ENCODE measurements at regions not wholly inside any gene's neighbourhood (a gene's known extent, or its start where the extent isn't known, plus 50 kb on each side); places are given as distances from the start of the nearest gene placed in this dataset.

GRCh38 chr2:12855508-12855907, 138.8 kb downstream of the TRIB2 start:
- ATAC-seq = no peak
- no peak overlapping the region for H3K27ac ChIP-seq
- TF ChIP-seq NR3C1 (IDR thresholded peaks at IDR 0.05) (no peak), ESRRA (IDR thresholded peaks at IDR 0.05; ENCODE audit: borderline replicate concordance, low read length) (no peak), JUNB (IDR thresholded peaks at IDR 0.05) (no peak), CHD4 (IDR thresholded peaks at IDR 0.05; ENCODE audit: borderline replicate concordance) (no peak), HOXA7 (CRISPR knock-in tag; IDR thresholded peaks at IDR 0.05) (no peak), PBX3 (IDR thresholded peaks at IDR 0.05) (no peak), HEYL (CRISPR knock-in tag; IDR thresholded peaks at IDR 0.05) (no peak), E2F6 (IDR thresholded peaks at IDR 0.05; ENCODE audit: borderline replicate concordance, low read depth) (no peak), JUN (IDR thresholded peaks at IDR 0.05) (no peak), POLR2AphosphoS2 (conservative IDR thresholded peaks at IDR 0.05; ENCODE audit: low read length) (no peak), KDM5A (IDR thresholded peaks at IDR 0.05) (no peak), GATA3 (IDR thresholded peaks at IDR 0.05; ENCODE audit: borderline replicate concordance) (no peak), MAZ (IDR thresholded peaks at IDR 0.05; ENCODE audit: borderline replicate concordance, low read depth, low read length) (no peak), CTCF (IDR thresholded peaks at IDR 0.05) (no peak)
- TF ChIP-seq, protein P1, sequence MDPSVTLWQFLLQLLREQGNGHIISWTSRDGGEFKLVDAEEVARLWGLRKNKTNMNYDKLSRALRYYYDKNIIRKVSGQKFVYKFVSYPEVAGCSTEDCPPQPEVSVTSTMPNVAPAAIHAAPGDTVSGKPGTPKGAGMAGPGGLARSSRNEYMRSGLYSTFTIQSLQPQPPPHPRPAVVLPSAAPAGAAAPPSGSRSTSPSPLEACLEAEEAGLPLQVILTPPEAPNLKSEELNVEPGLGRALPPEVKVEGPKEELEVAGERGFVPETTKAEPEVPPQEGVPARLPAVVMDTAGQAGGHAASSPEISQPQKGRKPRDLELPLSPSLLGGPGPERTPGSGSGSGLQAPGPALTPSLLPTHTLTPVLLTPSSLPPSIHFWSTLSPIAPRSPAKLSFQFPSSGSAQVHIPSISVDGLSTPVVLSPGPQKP (IDR thresholded peaks at IDR 0.05; ENCODE audit: low read depth, low read length) = no peak
- TF ChIP-seq, protein P2, sequence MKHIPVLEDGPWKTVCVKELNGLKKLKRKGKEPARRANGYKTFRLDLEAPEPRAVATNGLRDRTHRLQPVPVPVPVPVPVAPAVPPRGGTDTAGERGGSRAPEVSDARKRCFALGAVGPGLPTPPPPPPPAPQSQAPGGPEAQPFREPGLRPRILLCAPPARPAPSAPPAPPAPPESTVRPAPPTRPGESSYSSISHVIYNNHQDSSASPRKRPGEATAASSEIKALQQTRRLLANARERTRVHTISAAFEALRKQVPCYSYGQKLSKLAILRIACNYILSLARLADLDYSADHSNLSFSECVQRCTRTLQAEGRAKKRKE (CRISPR knock-in tag; IDR thresholded peaks at IDR 0.05; ENCODE audit: low read depth) = no peak
- TF ChIP-seq, protein P3, sequence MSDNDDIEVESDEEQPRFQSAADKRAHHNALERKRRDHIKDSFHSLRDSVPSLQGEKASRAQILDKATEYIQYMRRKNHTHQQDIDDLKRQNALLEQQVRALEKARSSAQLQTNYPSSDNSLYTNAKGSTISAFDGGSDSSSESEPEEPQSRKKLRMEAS (IDR thresholded peaks at IDR 0.05) = no peak
- ChIA-PET CTCF (no interaction called here), POLR2A (no interaction called here)
- FAIRE-seq = no peak
- no peaks in the 10 kb centered on the region for H3K4me1 ChIP-seq
- no peak overlapping the region for H3K4me2 ChIP-seq
- H3K4me3 ChIP-seq = no peak overlapping the region
- H3K9me3 ChIP-seq = peaks cover 7% of the 10 kb centered on the region; the same call in 2 of the 3 replicates
- DNase-seq (ENCODE audit: low read depth in 1 of 2, low spot score in 1 of 2) = no peak

DNA sequence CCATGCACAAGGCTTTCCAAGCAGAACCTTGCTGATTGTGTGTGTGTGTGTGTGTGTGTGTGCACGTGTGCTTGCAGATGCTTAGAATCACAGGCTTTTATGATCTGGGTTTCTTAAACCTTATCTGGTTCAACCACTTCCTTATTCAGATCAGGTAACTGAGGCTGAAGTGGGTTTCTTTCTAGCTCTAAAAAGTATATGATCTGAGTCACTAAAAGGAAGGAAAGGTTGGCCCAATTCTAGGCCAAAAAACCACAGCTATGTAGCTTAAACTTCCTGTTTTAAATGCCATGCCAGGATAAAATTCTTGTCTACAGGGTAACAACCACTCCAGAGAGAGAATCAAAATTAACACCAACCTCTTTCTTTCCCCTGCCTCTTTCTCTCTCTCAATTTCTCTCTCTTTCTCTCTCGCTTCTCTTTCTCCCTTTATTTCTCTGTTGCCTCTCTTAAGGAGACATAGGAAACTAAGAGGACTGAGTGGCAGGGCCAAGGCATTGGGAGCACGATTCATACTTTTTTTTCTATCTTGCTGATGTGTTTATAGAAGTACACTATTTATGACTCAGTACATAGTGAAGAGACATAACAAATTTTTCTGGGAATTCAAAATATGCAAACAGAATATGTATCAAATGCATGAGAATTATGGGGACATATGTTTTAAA, 140.3 kb downstream of the TRIB2 start:
- FAIRE-seq = no peak
- ChIA-PET CTCF (interaction anchor here (0.7 kb wide), 1 partner anchor 1222 kb away, joined by 3 read pairs; no protein-coding TSS in a partner anchor), POLR2A (no interaction called here)
- no peak for TF ChIP-seq SREBF2 (IDR thresholded peaks at IDR 0.05)
- no peak for TF ChIP-seq RNF2 (IDR thresholded peaks at IDR 0.05; ENCODE audit: borderline replicate concordance, low read depth)
- no peak for TF ChIP-seq HES2 (IDR thresholded peaks at IDR 0.05)
- no peak for TF ChIP-seq JUNB (IDR thresholded peaks at IDR 0.05)
- TF ChIP-seq, protein P3 (IDR thresholded peaks at IDR 0.05) = no peak
- no peak for TF ChIP-seq EHF (CRISPR knock-in tag; IDR thresholded peaks at IDR 0.05)
- TF ChIP-seq SMC3 (IDR thresholded peaks at IDR 0.05) = no peak
- TF ChIP-seq MAZ (IDR thresholded peaks at IDR 0.05; ENCODE audit: borderline replicate concordance, low read depth, low read length) = no peak
- TF ChIP-seq CHD2 (IDR thresholded peaks at IDR 0.05; ENCODE audit: low read length, partially characterized antibody) = no peak
- no peak for TF ChIP-seq HMGXB4 (CRISPR knock-in tag; IDR thresholded peaks at IDR 0.05; ENCODE audit: borderline replicate concordance)
- 0% methylated on average over 3 of the region's 3 CpGs for WGBS (ENCODE audit: missing lambda C conversion rate)
- no peaks in the 10 kb centered on the region for H3K4me1 ChIP-seq
- ATAC-seq = no peak
- no peak overlapping the region for H3K4me3 ChIP-seq
- DNase-seq (ENCODE audit: low read depth in 1 of 2, low spot score in 1 of 2) = no peak
- H3K4me2 ChIP-seq = no peak overlapping the region
- peaks cover 7% of the 10 kb centered on the region; the same call in 2 of the 3 replicates for H3K9me3 ChIP-seq
- no peak overlapping the region for H3K27ac ChIP-seq

Data from A549 (cell line).